MCF 10A (cell line): ENCODE measurements at regions not wholly inside any gene's neighbourhood (a gene's known extent, or its start where the extent isn't known, plus 50 kb on each side); places are given as distances from the start of the nearest gene placed in this dataset.

Source experiments
- BruUV-seq: library from RNA; stranded (reverse); fragments of 400-500 nt; replicated peaks from 2 replicates; lab custom pipeline; 2021; lab: Mats Ljungman, UMichigan
- CTCF ChIA-PET: fragments of 300-600 bp; sonication (Branson Sonifier 250); formaldehyde crosslinking; extraction: SDS; loops from one replicate; lab custom pipeline; 2021; ENCODE audit warnings: antibody characterized with exemption, inconsistent platforms; lab: Yijun Ruan, JAX
- POLR2A ChIA-PET: fragments of 300-600, 350-650 bp; sonication (Branson Sonifier 250); formaldehyde crosslinking; extraction: SDS; loops from one replicate; lab custom pipeline; 2020; ENCODE audit warnings: antibody characterized with exemption, inconsistent platforms; lab: Yijun Ruan, JAX
- DNase-seq: peaks from one replicate; pipeline ENCODE4 v3.0.0-alpha.2; 2018; ENCODE audit not compliant: unreplicated experiment
- H3K27ac Mint-ChIP-seq: one replicate; pipeline ENCODE4 v1.8.0; 2022; ENCODE audit warnings: mild to moderate bottlenecking, low read depth, mixed read lengths; ENCODE audit not compliant: unreplicated experiment
- H3K27me3 Mint-ChIP-seq: one replicate; pipeline ENCODE4 v1.8.0; 2022; ENCODE audit warnings: mixed read lengths; ENCODE audit not compliant: insufficient read depth, unreplicated experiment
- H3K36me3 Mint-ChIP-seq: one replicate; pipeline ENCODE4 v1.8.0; 2022; ENCODE audit warnings: mild to moderate bottlenecking, moderate library complexity, mixed read lengths; ENCODE audit not compliant: insufficient read depth, unreplicated experiment
- H3K4me1 Mint-ChIP-seq: one replicate; pipeline ENCODE4 v1.8.0; 2022; ENCODE audit warnings: mixed read lengths; ENCODE audit not compliant: insufficient read depth, unreplicated experiment
- H3K4me3 Mint-ChIP-seq: one replicate; pipeline ENCODE4 v1.8.0; 2022; ENCODE audit warnings: mild to moderate bottlenecking, moderate library complexity, mixed read lengths; ENCODE audit not compliant: unreplicated experiment
- H3K9me3 Mint-ChIP-seq: one replicate; pipeline ENCODE4 v1.8.0; 2022; ENCODE audit warnings: mixed read lengths; ENCODE audit not compliant: unreplicated experiment
- intact Hi-C: fragments of 100-400 bp; cut with micrococcal nuclease; formaldehyde crosslinking; loops from 2 replicates; pipeline ENCODE4 v1.14.1; 2022
- TF ChIP-seq, protein P1 (sequence below): fragments of 200-600 bp; IDR thresholded peaks from one replicate; pipeline ENCODE4 v1.8.0; 2022; ENCODE audit warnings: antibody characterized with exemption, mild to moderate bottlenecking; ENCODE audit not compliant: unreplicated experiment

DNA sequence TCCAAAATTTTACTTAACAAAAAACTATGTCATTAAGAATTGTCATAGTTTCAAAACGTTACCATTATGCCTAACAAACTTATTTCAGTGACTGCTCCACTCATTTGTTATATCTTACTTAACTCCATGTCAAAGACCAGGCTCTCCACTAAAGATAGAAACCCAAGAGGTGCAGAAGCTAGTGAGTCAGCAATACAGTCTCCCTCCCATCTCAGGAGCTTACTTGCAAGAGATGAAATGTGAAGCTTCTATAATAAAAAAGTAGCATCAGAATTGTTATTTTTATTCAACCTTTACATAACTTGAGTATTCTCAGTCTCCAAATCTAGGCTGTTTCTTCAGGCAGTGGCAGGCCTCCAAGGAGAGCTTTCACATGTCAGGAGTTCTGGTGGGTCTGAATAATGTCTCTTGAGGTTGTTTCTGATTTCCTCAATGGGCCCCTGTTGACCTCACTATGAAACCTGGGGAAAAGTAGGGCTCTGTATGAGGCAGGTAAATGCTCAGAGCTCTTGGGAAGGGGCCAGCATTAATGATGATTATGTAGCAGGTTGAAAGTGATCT is 242.0 kb downstream of the NDFIP2 start:
- Mint-ChIP-seq H3K36me3 (no peaks in the 10 kb centered on the region), H3K27me3 (no peaks in the 10 kb centered on the region), H3K9me3 (no peaks in the 10 kb centered on the region), H3K27ac (no peak overlapping the region), H3K4me3 (no peak overlapping the region), H3K4me1 (peaks cover 27% of the 10 kb centered on the region)
- POLR2A ChIA-PET: interaction anchor here (1.4 kb wide), 1 partner anchor 12 kb away, joined by 3 read pairs; no protein-coding TSS in a partner anchor
- TF ChIP-seq, protein P1, sequence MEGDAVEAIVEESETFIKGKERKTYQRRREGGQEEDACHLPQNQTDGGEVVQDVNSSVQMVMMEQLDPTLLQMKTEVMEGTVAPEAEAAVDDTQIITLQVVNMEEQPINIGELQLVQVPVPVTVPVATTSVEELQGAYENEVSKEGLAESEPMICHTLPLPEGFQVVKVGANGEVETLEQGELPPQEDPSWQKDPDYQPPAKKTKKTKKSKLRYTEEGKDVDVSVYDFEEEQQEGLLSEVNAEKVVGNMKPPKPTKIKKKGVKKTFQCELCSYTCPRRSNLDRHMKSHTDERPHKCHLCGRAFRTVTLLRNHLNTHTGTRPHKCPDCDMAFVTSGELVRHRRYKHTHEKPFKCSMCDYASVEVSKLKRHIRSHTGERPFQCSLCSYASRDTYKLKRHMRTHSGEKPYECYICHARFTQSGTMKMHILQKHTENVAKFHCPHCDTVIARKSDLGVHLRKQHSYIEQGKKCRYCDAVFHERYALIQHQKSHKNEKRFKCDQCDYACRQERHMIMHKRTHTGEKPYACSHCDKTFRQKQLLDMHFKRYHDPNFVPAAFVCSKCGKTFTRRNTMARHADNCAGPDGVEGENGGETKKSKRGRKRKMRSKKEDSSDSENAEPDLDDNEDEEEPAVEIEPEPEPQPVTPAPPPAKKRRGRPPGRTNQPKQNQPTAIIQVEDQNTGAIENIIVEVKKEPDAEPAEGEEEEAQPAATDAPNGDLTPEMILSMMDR: no peak
- CTCF ChIA-PET: interaction anchor here (0.9 kb wide), 1 partner anchor 10 kb away, joined by 4 read pairs; no protein-coding TSS in a partner anchor
- BruUV-seq: no TSS peak
- DNase-seq: no peak
- intact Hi-C loops: no loop called here

- Mint-ChIP-seq H3K4me3 (no peak overlapping the region), H3K27me3 (no peaks in the 10 kb centered on the region), H3K36me3 (no peaks in the 10 kb centered on the region), H3K27ac (no peak overlapping the region), H3K9me3 (peaks cover 7% of the 10 kb centered on the region), H3K4me1 (peaks cover 6% of the 10 kb centered on the region)
- intact Hi-C loops: no loop called here
- BruUV-seq: no TSS peak
- DNase-seq: no peak
- TF ChIP-seq, protein P1: no peak
- POLR2A ChIA-PET: no interaction called here
- CTCF ChIA-PET: interaction anchor here (1.5 to 2.5 kb wide), 2 partner anchors 8 to 627 kb away, joined by 3 to 10 read pairs; no protein-coding TSS in a partner anchor
These were observed 235.2 kb downstream of the NDFIP2 start for GRCh38 chr13:79716191-79716590.

GRCh38 chr13:79711631-79712030 is 230.7 kb downstream of the NDFIP2 start:
- no peak for DNase-seq
- Mint-ChIP-seq H3K27me3 (no peaks in the 10 kb centered on the region), H3K9me3 (peaks cover 7% of the 10 kb centered on the region), H3K4me3 (no peak overlapping the region), H3K4me1 (peaks cover 25% of the 10 kb centered on the region), H3K36me3 (no peaks in the 10 kb centered on the region), H3K27ac (peak overlapping the region; percentile 69)
- POLR2A ChIA-PET: no interaction called here
- CTCF ChIA-PET: interaction anchor here (0.8 to 1.0 kb wide), 2 partner anchors 10 to 31 kb away, joined by 3 to 4 read pairs; no protein-coding TSS in a partner anchor
- TF ChIP-seq, protein P1: no peak
- intact Hi-C loops: no loop called here
- no TSS peak for BruUV-seq

DNA sequence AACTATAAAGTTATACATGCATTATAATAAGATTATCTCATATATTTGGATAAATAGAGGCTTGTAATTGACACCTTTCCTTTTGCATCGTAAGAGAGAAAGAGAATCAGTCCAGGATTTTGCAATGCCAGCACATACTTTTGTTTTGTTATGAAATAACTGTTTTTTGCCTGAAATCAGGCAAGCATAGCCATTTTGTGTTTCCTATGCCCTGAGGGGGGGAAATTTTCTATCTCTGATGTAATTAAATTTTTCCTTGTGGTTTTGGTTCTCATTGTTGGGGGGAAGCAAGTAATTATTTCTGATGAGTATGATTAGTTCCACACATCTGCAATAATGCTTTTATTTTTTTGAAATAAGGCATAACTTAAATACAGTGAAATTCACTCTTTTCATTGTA is 229.4 kb downstream of the NDFIP2 start:
- H3K27me3 Mint-ChIP-seq: no peaks in the 10 kb centered on the region
- peaks cover 25% of the 10 kb centered on the region for H3K4me1 Mint-ChIP-seq
- BruUV-seq: no TSS peak
- H3K4me3 Mint-ChIP-seq: no peak overlapping the region
- CTCF ChIA-PET: no interaction called here
- H3K9me3 Mint-ChIP-seq: peaks cover 7% of the 10 kb centered on the region
- H3K27ac Mint-ChIP-seq: no peak overlapping the region
- DNase-seq: peak; percentile 72
- POLR2A ChIA-PET: no interaction called here
- intact Hi-C loops: no loop called here
- TF ChIP-seq, protein P1: no peak
- H3K36me3 Mint-ChIP-seq: no peaks in the 10 kb centered on the region
